ENCODE measurements at regions not wholly inside any gene's neighbourhood (a gene's known extent, or its start where the extent isn't known, plus 50 kb on each side); places are given as distances from the start of the nearest gene placed in this dataset.

DNA sequence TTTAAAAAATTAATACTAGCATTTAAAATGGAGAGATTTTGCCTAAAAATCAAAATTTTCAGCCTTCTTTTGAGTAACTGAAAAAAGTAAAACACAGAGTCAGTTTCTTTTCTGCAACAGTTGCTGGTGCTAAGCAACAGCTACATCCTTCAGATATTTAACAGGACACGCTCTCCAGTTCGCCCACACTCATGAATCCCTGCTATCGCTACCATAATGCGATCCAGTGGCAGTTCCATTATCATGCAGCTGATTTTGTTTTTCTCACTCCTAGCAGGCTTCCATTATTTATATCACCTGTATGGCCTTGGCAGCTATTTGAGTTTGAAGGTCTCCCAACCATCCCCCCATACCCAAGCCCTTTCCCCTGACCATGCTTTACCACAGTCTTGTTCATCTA is 93.1 kb upstream of the NCKAP5 start:
- no peak for FAIRE-seq
- H2BK15ac ChIP-seq (ENCODE audit: low read length), result no peak overlapping the region
- H2BK12ac ChIP-seq (ENCODE audit: low read depth, low read length), result no peak overlapping the region
- H2BK20ac ChIP-seq (ENCODE audit: low read length), result no peak overlapping the region
- no peaks in the 10 kb centered on the region for H3K23me2 ChIP-seq (ENCODE audit: low read depth, low read length)
- H4K8ac ChIP-seq (ENCODE audit: extremely low read depth, insufficient read depth, low read length), result no peak overlapping the region
- no peak overlapping the region for H3K4me2 ChIP-seq (ENCODE audit: insufficient read depth in 1 of 2, low read depth in 2 of 2, low read length in 2 of 2)
- H2BK120ac ChIP-seq (replicated peaks; ENCODE audit: low read depth, low read length), result no peak overlapping the region
- no peak overlapping the region for H3K27ac ChIP-seq (ENCODE audit: low read depth, low read length)
- H3K9me3 ChIP-seq (ENCODE audit: insufficient read depth in 2 of 2, low read depth in 1 of 2, low read length in 1 of 2), result no peaks in the 10 kb centered on the region
- no peak overlapping the region for H3K4me3 ChIP-seq (ENCODE audit: extremely low read depth in 1 of 4, insufficient read depth in 2 of 4, low read depth in 3 of 4, low read length in 4 of 4)
- no peaks in the 10 kb centered on the region for H4K20me1 ChIP-seq (replicated peaks in 1 of 2; ENCODE audit: control insufficient read depth in 1 of 2, insufficient read depth in 2 of 2, low read length in 2 of 2)
- peaks cover 0 to 6% (median 2%) of the 10 kb centered on the region in 4 experiments; a peak in 1 of 7 replicates for H3K4me1 ChIP-seq (replicated peaks in 1 of 4; ENCODE audit: control insufficient read depth in 3 of 4, insufficient read depth in 4 of 4, low read length in 3 of 4)
- ChIA-PET POLR2A (ENCODE audit: partially characterized antibody) (no interaction called here), CTCF (ENCODE audit: partially characterized antibody) (no interaction called here)
- H3K4ac ChIP-seq (replicated peaks; ENCODE audit: insufficient read length, low read depth, low read length), result no peak overlapping the region
- no peaks in the 10 kb centered on the region for H3K36me3 ChIP-seq (ENCODE audit: control insufficient read depth in 2 of 4, insufficient read depth in 4 of 4, low read length in 3 of 4)
- H3K27me3 ChIP-seq (replicated peaks in 1 of 4; ENCODE audit: control insufficient read depth in 3 of 4, extremely low read depth in 1 of 4, insufficient read depth in 3 of 4, low read length in 3 of 4), result no peaks in the 10 kb centered on the region
- H3K56ac ChIP-seq (replicated peaks; ENCODE audit: insufficient read length, low read depth, low read length), result no peak overlapping the region
- no peak for DNase-seq (ENCODE audit: low read depth in 1 of 2, low spot score in 2 of 2)
- H4K91ac ChIP-seq (replicated peaks; ENCODE audit: insufficient read length, low read length), result no peak overlapping the region
- 94% methylated on average over 4 of the region's 4 CpGs; no CpG with 5 or more reads in 1 of the 2 experiments for WGBS, 2 experiments (ENCODE audit: extremely low coverage in 1 of 2, insufficient coverage in 1 of 2, insufficient read length in 1 of 2, insufficient replicate concordance in 2 of 2, low coverage in 1 of 2, low lambda C conversion rate in 2 of 2, missing lambda C conversion rate in 1 of 2)
- H3K23ac ChIP-seq (ENCODE audit: insufficient read length), result no peak overlapping the region
- no peaks in the 10 kb centered on the region for H3K79me1 ChIP-seq (ENCODE audit: low read depth, low read length)
- H2AK5ac ChIP-seq (ENCODE audit: low read depth, low read length), result no peak overlapping the region
- no peak overlapping the region for H3K14ac ChIP-seq (ENCODE audit: insufficient read length)
- no peak overlapping the region for H3K9ac ChIP-seq (replicated peaks in 1 of 4; ENCODE audit: extremely low read depth in 1 of 4, low read depth in 3 of 4, low read length in 3 of 4)
- no peak overlapping the region for H2BK5ac ChIP-seq (ENCODE audit: low read depth, low read length)
- H3K18ac ChIP-seq (ENCODE audit: extremely low read depth, low read length), result no peak overlapping the region
- H4K5ac ChIP-seq (ENCODE audit: insufficient read length, low read depth, low read length), result no peak overlapping the region
- H2AFZ ChIP-seq (ENCODE audit: low read length), result no peak overlapping the region
- no peaks in the 10 kb centered on the region for H3K79me2 ChIP-seq (ENCODE audit: control insufficient read depth in 1 of 2, insufficient read depth in 2 of 2, low read length in 2 of 2)
- no peak for TF ChIP-seq EP300 (IDR thresholded peaks at IDR 0.05; ENCODE audit: borderline replicate concordance in 1 of 2, low read depth in 2 of 2, low read length in 2 of 2)
- TF ChIP-seq RAD21 (IDR thresholded peaks at IDR 0.05 in 1 of 2, conservative IDR thresholded peaks at IDR 0.05 in 1 of 2; ENCODE audit: low read depth in 2 of 2, low read length in 2 of 2), result no peak
- no peak for TF ChIP-seq POLR2AphosphoS5 (IDR thresholded peaks at IDR 0.05; ENCODE audit: low read depth, low read length)
- no peak for TF ChIP-seq POU5F1 (IDR thresholded peaks at IDR 0.05; ENCODE audit: low read depth, low read length)
- TF ChIP-seq ZNF274 (IDR thresholded peaks at IDR 0.05; ENCODE audit: borderline replicate concordance, extremely low read depth, low read length), result no peak
- TF ChIP-seq BACH1 (IDR thresholded peaks at IDR 0.05; ENCODE audit: low read length), result no peak
- no peak for TF ChIP-seq HDAC6 (IDR thresholded peaks at IDR 0.05; ENCODE audit: low read depth, low read length)
- no peak for TF ChIP-seq POLR2A (IDR thresholded peaks at IDR 0.05; ENCODE audit: control extremely low read depth in 1 of 2, low read depth in 2 of 2, low read length in 2 of 2)
- TF ChIP-seq GTF2F1 (IDR thresholded peaks at IDR 0.05; ENCODE audit: borderline replicate concordance, low read depth, low read length), result no peak
- no peak for TF ChIP-seq CHD2 (IDR thresholded peaks at IDR 0.05; ENCODE audit: low read length)

Data from H1 (cell line).